H1 (cell line): ENCODE measurements at regions not wholly inside any gene's neighbourhood (a gene's known extent, or its start where the extent isn't known, plus 50 kb on each side); places are given as distances from the start of the nearest gene placed in this dataset.

Source experiments
- CTCF ChIA-PET: fragments of 300-600 bp; sonication (Branson Sonifier 250); formaldehyde crosslinking; loops from one replicate; lab custom pipeline; 2021; ENCODE audit not compliant: partially characterized antibody; lab: Charles Lee
- POLR2A ChIA-PET: fragments of 300-600 bp; sonication (Branson Sonifier 250); formaldehyde crosslinking; loops from one replicate; lab custom pipeline; 2021; ENCODE audit warnings: inconsistent platforms; ENCODE audit not compliant: partially characterized antibody; lab: Charles Lee
- DNase-seq, 2 experiments: peaks; one replicate each; pipeline versions ENCODE4 v3.0.0 to v3.0.0-alpha.2; 2010 to 2022; ENCODE audit warnings: low spot score in 2 of 2, low read depth in 1 of 2, mixed read lengths in 1 of 2
- FAIRE-seq: peaks from 2 replicates; lab custom pipeline; 2011; peaks lifted over from hg19 to GRCh38; lab: Jason Lieb, UNC
- H2AFZ ChIP-seq: 2 replicates; pipeline ENCODE4 v1.8.1; 2012; ENCODE audit warnings: low read length, inconsistent platforms
- H2AK5ac ChIP-seq: 2 replicates; pipeline ENCODE4 v1.6.1; 2013; ENCODE audit warnings: low read depth, low read length
- H2BK120ac ChIP-seq: replicated peaks from 2 replicates; pipeline ENCODE3; 2013; ENCODE audit warnings: low read depth, low read length, inconsistent platforms
- H2BK12ac ChIP-seq: 2 replicates; pipeline ENCODE4 v1.6.1; 2013; ENCODE audit warnings: low read depth, low read length
- H2BK15ac ChIP-seq: 2 replicates; pipeline ENCODE4 v1.6.1; 2013; ENCODE audit warnings: low read length
- H2BK20ac ChIP-seq: 2 replicates; pipeline ENCODE4 v1.6.1; 2013; ENCODE audit warnings: low read length
- H2BK5ac ChIP-seq: 2 replicates; pipeline ENCODE4 v1.6.1; 2013; ENCODE audit warnings: low read depth, low read length
- H3K14ac ChIP-seq: 2 replicates; pipeline ENCODE4 v1.6.1; 2013; ENCODE audit warnings: inconsistent platforms; ENCODE audit not compliant: insufficient read length
- H3K18ac ChIP-seq: 2 replicates; pipeline ENCODE4 v1.6.1; 2013; ENCODE audit warnings: low read length; ENCODE audit errors: extremely low read depth
- H3K23ac ChIP-seq: 2 replicates; pipeline ENCODE4 v1.6.1; 2013; ENCODE audit warnings: inconsistent platforms; ENCODE audit not compliant: insufficient read length
- H3K23me2 ChIP-seq: 2 replicates; pipeline ENCODE4 v1.6.1; 2013; ENCODE audit warnings: low read depth, low read length
- H3K27ac ChIP-seq: 2 replicates; pipeline ENCODE4 v1.6.1; 2011; ENCODE audit warnings: low read depth, low read length, inconsistent platforms
- H3K27me3 ChIP-seq, 4 experiments: replicated peaks in 1 of 4; 1 replicate in 1 of 4; 2 replicates in 3 of 4; pipeline versions ENCODE4 v1.6.1 to v1.8.1; 2011 to 2013; ENCODE audit warnings: low read length in 3 of 4, mild to moderate bottlenecking in 3 of 4, inconsistent platforms in 2 of 4, mixed read lengths in 2 of 4, moderate library complexity in 1 of 4; ENCODE audit not compliant: control insufficient read depth in 3 of 4, insufficient read depth in 3 of 4; ENCODE audit errors: extremely low read depth in 1 of 4
- H3K36me3 ChIP-seq, 4 experiments: 2 replicates each; pipeline versions ENCODE4 v1.6.1 to v1.8.1; 2011 to 2013; ENCODE audit warnings: mild to moderate bottlenecking in 4 of 4, low read length in 3 of 4, moderate library complexity in 2 of 4, control low read depth in 1 of 4, inconsistent platforms in 1 of 4; ENCODE audit not compliant: insufficient read depth in 4 of 4, control insufficient read depth in 2 of 4
- H3K4ac ChIP-seq: replicated peaks from 2 replicates; pipeline ENCODE3; 2013; ENCODE audit warnings: low read length, low read depth, mixed read lengths, inconsistent platforms; ENCODE audit not compliant: insufficient read length
- H3K4me1 ChIP-seq, 4 experiments: replicated peaks in 1 of 4; 1 replicate in 1 of 4; 2 replicates in 3 of 4; pipeline versions ENCODE4 v1.6.1 to v1.8.1; 2011 to 2013; ENCODE audit warnings: low read length in 3 of 4, inconsistent platforms in 2 of 4, mixed read lengths in 1 of 4; ENCODE audit not compliant: insufficient read depth in 4 of 4, control insufficient read depth in 3 of 4
- H3K4me2 ChIP-seq, 2 experiments: 2 replicates each; pipeline versions ENCODE4 v1.6.1 to v1.8.1; 2011 to 2013; ENCODE audit warnings: low read depth in 2 of 2, low read length in 2 of 2, control low read depth in 1 of 2, inconsistent platforms in 1 of 2, mild to moderate bottlenecking in 1 of 2; ENCODE audit not compliant: insufficient read depth in 1 of 2
- H3K4me3 ChIP-seq, 4 experiments: fragments of 200-600, 300-600 bp in 1 of 4; sonication (generic), shearing (Covaris generic), sonication (Bioruptor Twin) in 1 of 4; 2 replicates each; pipeline versions ENCODE4 v1.5.1 to v1.8.1; 2011 to 2016; ENCODE audit warnings: low read length in 4 of 4, low read depth in 3 of 4, control low read depth in 2 of 4, inconsistent platforms in 2 of 4, mild to moderate bottlenecking in 2 of 4, mixed read lengths in 1 of 4, moderate library complexity in 1 of 4; ENCODE audit not compliant: insufficient read depth in 2 of 4; ENCODE audit errors: extremely low read depth in 1 of 4
- H3K56ac ChIP-seq: replicated peaks from 2 replicates; pipeline ENCODE3; 2013; ENCODE audit warnings: low read depth, mild to moderate bottlenecking, mixed read lengths, low read length, inconsistent platforms; ENCODE audit not compliant: insufficient read length
- H3K79me1 ChIP-seq: 2 replicates; pipeline ENCODE4 v1.6.1; 2013; ENCODE audit warnings: low read depth, low read length, control low read depth
- H3K79me2 ChIP-seq, 2 experiments: 2 replicates each; pipeline versions ENCODE4 v1.6.1 to v1.8.1; 2012 to 2013; ENCODE audit warnings: low read length in 2 of 2, mild to moderate bottlenecking in 2 of 2, inconsistent platforms in 1 of 2; ENCODE audit not compliant: insufficient read depth in 2 of 2, control insufficient read depth in 1 of 2
- H3K9ac ChIP-seq, 4 experiments: replicated peaks in 1 of 4; 1 replicate in 1 of 4; 2 replicates in 3 of 4; pipeline versions ENCODE4 v1.6.1 to v1.8.1; 2011 to 2013; ENCODE audit warnings: low read depth in 3 of 4, low read length in 3 of 4, control low read depth in 2 of 4, mild to moderate bottlenecking in 2 of 4, moderate library complexity in 2 of 4, inconsistent platforms in 1 of 4; ENCODE audit errors: extremely low read depth in 1 of 4
- H3K9me3 ChIP-seq, 2 experiments: 2 replicates each; pipeline versions ENCODE4 v1.6.1 to v1.8.1; 2012 to 2013; ENCODE audit warnings: mild to moderate bottlenecking in 2 of 2, moderate library complexity in 2 of 2, control low read depth in 1 of 2, inconsistent platforms in 1 of 2, low read depth in 1 of 2, low read length in 1 of 2, mixed read lengths in 1 of 2; ENCODE audit not compliant: insufficient read depth in 2 of 2
- H4K20me1 ChIP-seq, 2 experiments: replicated peaks in 1 of 2; 2 replicates each; pipeline versions ENCODE3 to v1.8.1; 2011 to 2013; ENCODE audit warnings: inconsistent platforms in 2 of 2, low read length in 2 of 2, mild to moderate bottlenecking in 1 of 2; ENCODE audit not compliant: insufficient read depth in 2 of 2, control insufficient read depth in 1 of 2
- H4K5ac ChIP-seq: 2 replicates; pipeline ENCODE4 v1.6.1; 2013; ENCODE audit warnings: low read length, low read depth, mixed read lengths, inconsistent platforms; ENCODE audit not compliant: insufficient read length
- H4K8ac ChIP-seq: 2 replicates; pipeline ENCODE4 v1.8.0; 2013; ENCODE audit warnings: mild to moderate bottlenecking, moderate library complexity, low read length, inconsistent platforms; ENCODE audit not compliant: insufficient read depth; ENCODE audit errors: extremely low read depth
- H4K91ac ChIP-seq: replicated peaks from 2 replicates; pipeline ENCODE3; 2013; ENCODE audit warnings: low read length, mixed read lengths, inconsistent platforms; ENCODE audit not compliant: insufficient read length
- GTF2F1 ChIP-seq: IDR thresholded peaks from 2 replicates; pipeline ENCODE4 v1.6.1; 2012; ENCODE audit warnings: low read depth, low read length, improper control_type of control experiment, borderline replicate concordance
- TEAD4 ChIP-seq: IDR thresholded peaks from 2 replicates; pipeline ENCODE4 v1.6.1; 2012; ENCODE audit warnings: low read depth, low read length, inconsistent platforms, mixed read lengths
- WGBS, 2 experiments: shearing (Covaris generic) in 1 of 2; methylation state at CpG; one replicate each; pipeline versions ENCODE4 v1.1.6 to v1.1.7; 2013 to 2015; ENCODE audit warnings: low lambda C conversion rate in 2 of 2, mixed read lengths in 2 of 2, inconsistent platforms in 1 of 2, low coverage in 1 of 2, missing lambda C conversion rate in 1 of 2; ENCODE audit not compliant: insufficient replicate concordance in 2 of 2, insufficient coverage in 1 of 2, insufficient read length in 1 of 2; ENCODE audit errors: extremely low coverage in 1 of 2, missing lambda C conversion rate in 1 of 2; 5-methylcytosine and 5-hydroxymethylcytosine counted together

GRCh38 chr1:82260666-82261065 lies 459.9 kb downstream of the ADGRL2 start:
- Histone ChIP-seq H3K27me3 (no peaks in the 10 kb centered on the region), H3K14ac (no peak overlapping the region), H4K20me1 (no peaks in the 10 kb centered on the region), H3K27ac (no peak overlapping the region), H2BK12ac (no peak overlapping the region), H3K79me1 (no peaks in the 10 kb centered on the region), H2BK120ac (no peak overlapping the region), H2BK20ac (no peak overlapping the region), H2AK5ac (no peak overlapping the region), H3K4me3 (no peak overlapping the region), H3K23me2 (no peaks in the 10 kb centered on the region), H4K91ac (no peak overlapping the region), H2BK5ac (no peak overlapping the region), H4K5ac (no peak overlapping the region), H3K4ac (no peak overlapping the region), H2BK15ac (no peak overlapping the region), H3K4me1 (no peaks in the 10 kb centered on the region), H3K18ac (no peak overlapping the region), H4K8ac (no peak overlapping the region), H3K9ac (no peak overlapping the region), H2AFZ (peak overlapping the region; percentile 51; the same call in 1 of the 2 replicates), H3K36me3 (no peaks in the 10 kb centered on the region), H3K4me2 (no peak overlapping the region), H3K9me3 (no peaks in the 10 kb centered on the region), H3K79me2 (no peaks in the 10 kb centered on the region), H3K23ac (no peak overlapping the region), H3K56ac (no peak overlapping the region)
- DNase-seq (no peak), FAIRE-seq (no peak)
- POLR2A ChIA-PET = no interaction called here
- 86% methylated on average over 1 of the region's 1 CpG; no CpG with 5 or more reads in 1 of the 2 experiments for WGBS, 2 experiments
- CTCF ChIA-PET = no interaction called here
- TF ChIP-seq TEAD4 (no peak), GTF2F1 (no peak)
